CD4-positive, alpha-beta T cell (primary cell): ENCODE measurements at regions not wholly inside any gene's neighbourhood (a gene's known extent, or its start where the extent isn't known, plus 50 kb on each side); places are given as distances from the start of the nearest gene placed in this dataset.

Experiments used
- ATAC-seq: fragments of 200-7000 bp; cut with Tn5 transposase; one replicate; pipeline ENCODE4 v1.10.0; 2022; ENCODE audit warnings: mild to moderate bottlenecking; ENCODE audit not compliant: poor library complexity
- CTCF ChIA-PET: fragments of 350-600 bp; sonication (Branson Sonifier 250); formaldehyde crosslinking; loops from one replicate; lab custom pipeline; 2021; ENCODE audit warnings: antibody characterized with exemption, inconsistent platforms; lab: Charles Lee
- POLR2A ChIA-PET: fragments of 350-600 bp; sonication (Branson Sonifier 250); formaldehyde crosslinking; loops from one replicate; lab custom pipeline; 2021; ENCODE audit warnings: antibody characterized with exemption, inconsistent platforms; lab: Charles Lee
- DNase-seq, 14 experiments: peaks; one replicate each; pipeline ENCODE4 v3.0.0-alpha.2; 2013 to 2020; ENCODE audit warnings: mixed read lengths in 2 of 14
- H3K27ac ChIP-seq, 2 donors: one replicate each; pipeline versions ENCODE4 v1.5.1 to v1.7.0; 2013; ENCODE audit warnings: low read length in 2 of 2, low read depth in 1 of 2, mild to moderate bottlenecking in 1 of 2
- H3K27me3 ChIP-seq, 2 experiments: 1 replicate in 1 of 2; 2 replicates in 1 of 2; pipeline versions ENCODE4 v1.6.1 to v1.7.0; 2013; ENCODE audit warnings: low read length in 2 of 2, control low read depth in 1 of 2, mild to moderate bottlenecking in 1 of 2, moderate library complexity in 1 of 2; ENCODE audit not compliant: insufficient read depth in 2 of 2, control insufficient read depth in 1 of 2
- H3K36me3 ChIP-seq: one replicate; pipeline ENCODE4 v1.6.1; 2013; ENCODE audit warnings: low read length, control low read depth; ENCODE audit not compliant: insufficient read depth
- H3K4me1 ChIP-seq: one replicate; pipeline ENCODE4 v1.6.1; 2013; ENCODE audit warnings: low read length, control low read depth; ENCODE audit not compliant: insufficient read depth
- H3K4me3 ChIP-seq: one replicate; pipeline ENCODE4 v1.5.1; 2013; ENCODE audit warnings: mild to moderate bottlenecking, low read length, moderate library complexity
- H3K9me3 ChIP-seq, 2 experiments: 1 replicate in 1 of 2; 2 replicates in 1 of 2; pipeline versions ENCODE4 v1.6.1 to v1.7.0; 2013; ENCODE audit warnings: low read length in 2 of 2, mild to moderate bottlenecking in 2 of 2, control low read depth in 1 of 2, moderate library complexity in 1 of 2; ENCODE audit not compliant: control insufficient read depth in 1 of 2, insufficient read depth in 1 of 2
- H3K27ac Mint-ChIP-seq: one replicate; pipeline ENCODE4 v1.8.0; 2020; ENCODE audit warnings: mixed read lengths
- H3K27me3 Mint-ChIP-seq: one replicate; pipeline ENCODE4 v1.8.0; 2021; ENCODE audit warnings: mixed read lengths
- H3K36me3 Mint-ChIP-seq: one replicate; pipeline ENCODE4 v1.8.0; 2021; ENCODE audit warnings: low read depth, mixed read lengths
- H3K4me1 Mint-ChIP-seq: one replicate; pipeline ENCODE4 v1.8.0; 2021; ENCODE audit warnings: low read depth, mixed read lengths
- H3K4me3 Mint-ChIP-seq: one replicate; pipeline ENCODE4 v1.8.0; 2020; ENCODE audit warnings: mild to moderate bottlenecking, mixed read lengths
- H3K9me3 Mint-ChIP-seq: one replicate; pipeline ENCODE4 v1.8.0; 2020; ENCODE audit warnings: mixed read lengths
- CTCF ChIP-seq: fragments of 200-600 bp; IDR thresholded peaks from one replicate; pipeline ENCODE4 v1.8.0; 2022; ENCODE audit warnings: antibody characterized with exemption, mild to moderate bottlenecking
- intact Hi-C, 2 experiments: fragments of 100-400 bp; cut with DNase I in 1 of 2; cut with micrococcal nuclease in 1 of 2; formaldehyde crosslinking; loops; one replicate each; pipeline versions ENCODE4 v1.15.1 to v1.9.0; 2023 to 2025; cut with DNase I, micrococcal nuclease

DNA sequence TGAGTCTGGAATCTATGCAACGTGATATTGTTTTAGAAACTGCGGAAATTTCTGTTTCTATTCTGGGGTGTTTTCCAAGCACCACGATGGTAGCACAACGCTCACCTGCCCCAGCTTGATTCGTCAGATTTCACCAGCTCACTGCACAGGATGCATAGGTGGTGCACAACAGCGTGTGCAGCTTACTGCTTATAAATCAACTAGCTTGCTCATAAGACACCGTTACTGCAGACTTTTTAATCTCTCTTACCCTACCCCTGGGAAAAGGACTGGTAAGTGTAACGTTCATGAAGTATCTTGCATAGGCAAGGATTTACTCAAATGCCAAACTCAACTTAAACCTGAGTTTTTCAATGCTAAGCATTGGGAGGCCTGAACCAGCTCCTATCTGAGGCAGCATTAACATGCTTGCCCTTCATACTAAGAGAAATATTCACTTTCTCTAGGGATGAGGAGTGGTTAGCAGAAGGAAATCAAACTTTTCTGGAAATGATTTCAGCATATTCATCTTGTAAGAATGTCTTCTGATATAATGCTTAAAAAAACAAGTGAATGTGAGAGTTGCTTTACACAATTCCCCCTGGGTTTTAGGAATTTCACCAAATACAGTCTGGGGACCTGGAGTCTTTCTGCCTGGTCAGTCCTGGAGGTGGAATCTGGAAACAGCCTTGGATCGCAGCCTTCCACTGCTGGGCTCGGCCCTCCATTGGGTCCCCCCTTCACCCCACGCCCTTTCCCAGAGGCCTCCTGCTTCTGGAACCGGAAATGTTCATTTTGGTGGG, 100.6 kb downstream of the DACT2 start:
- H3K27ac ChIP-seq: no peak overlapping the region
- Mint-ChIP-seq H3K4me1 (no peaks in the 10 kb centered on the region), H3K27me3 (peaks cover 5% of the 10 kb centered on the region), H3K36me3 (no peaks in the 10 kb centered on the region), H3K9me3 (no peaks in the 10 kb centered on the region), H3K27ac (no peak overlapping the region), H3K4me3 (no peak overlapping the region)
- intact Hi-C loops: no loop called here
- ChIA-PET CTCF (no interaction called here), POLR2A (no interaction called here)
- peaks cover 0 to 2% of the 10 kb centered on the region in 2 experiments for H3K27me3 ChIP-seq
- ATAC-seq: no peak
- no peaks in the 10 kb centered on the region for H3K36me3 ChIP-seq
- H3K4me3 ChIP-seq: no peak overlapping the region
- no peak for TF ChIP-seq CTCF
- DNase-seq: no peak
- peaks cover 0 to 21% of the 10 kb centered on the region in 2 experiments for H3K9me3 ChIP-seq
- H3K4me1 ChIP-seq: no peaks in the 10 kb centered on the region

GRCh38 chr6:168217880-168218537, 101.6 kb downstream of the DACT2 start:
- H3K27me3 Mint-ChIP-seq: peaks cover 5% of the 10 kb centered on the region
- H3K36me3 ChIP-seq: no peaks in the 10 kb centered on the region
- no peaks in the 10 kb centered on the region for H3K4me1 Mint-ChIP-seq
- POLR2A ChIA-PET: no interaction called here
- peaks cover 0 to 26% of the 10 kb centered on the region in 2 experiments for H3K9me3 ChIP-seq
- no peak for ATAC-seq
- H3K27ac Mint-ChIP-seq: no peak overlapping the region
- CTCF ChIA-PET: no interaction called here
- H3K4me3 Mint-ChIP-seq: no peak overlapping the region
- no peaks in the 10 kb centered on the region for H3K27me3 ChIP-seq
- H3K4me1 ChIP-seq: no peaks in the 10 kb centered on the region
- intact Hi-C loops: no loop called here
- no peak for DNase-seq
- H3K36me3 Mint-ChIP-seq: no peaks in the 10 kb centered on the region
- no peak overlapping the region for H3K4me3 ChIP-seq
- no peak for TF ChIP-seq CTCF
- H3K27ac ChIP-seq: no peak overlapping the region
- H3K9me3 Mint-ChIP-seq: no peaks in the 10 kb centered on the region

- intact Hi-C loops: no loop called here
- Histone ChIP-seq H3K4me1 (no peaks in the 10 kb centered on the region), H3K27me3 (no peaks in the 10 kb centered on the region), H3K36me3 (no peaks in the 10 kb centered on the region), H3K4me3 (no peak overlapping the region), H3K27ac (no peak overlapping the region), H3K9me3 (peaks cover 0 to 26% of the 10 kb centered on the region in 2 experiments)
- ATAC-seq (no peak), DNase-seq (no peak)
- Mint-ChIP-seq H3K9me3 (no peaks in the 10 kb centered on the region), H3K4me1 (no peaks in the 10 kb centered on the region), H3K27ac (no peak overlapping the region), H3K4me3 (no peak overlapping the region), H3K27me3 (peaks cover 5% of the 10 kb centered on the region), H3K36me3 (no peaks in the 10 kb centered on the region)
- POLR2A ChIA-PET: no interaction called here
- TF ChIP-seq CTCF: no peak
- CTCF ChIA-PET: no interaction called here
Measured at GRCh38 chr6:168217216-168217879, 102.2 kb downstream of the DACT2 start.
